ENCODE measurements at regions not wholly inside any gene's neighbourhood (a gene's known extent, or its start where the extent isn't known, plus 50 kb on each side); places are given as distances from the start of the nearest gene placed in this dataset.
"Not testable (repeated sequence)": the region's sequence is repeated elsewhere in the genome, so short reads cannot be mapped to it uniquely, and the experiment has no call there.

GRCh38 chr1:145538118-145538882 is 69.5 kb upstream of the GPR89A start:
- not testable (repeated sequence) for TF ChIP-seq CTCF, POLR2AphosphoS5, EP300, POLR2A (IDR thresholded peaks at IDR 0.05)
